ENCODE measurements at regions not wholly inside any gene's neighbourhood (a gene's known extent, or its start where the extent isn't known, plus 50 kb on each side); places are given as distances from the start of the nearest gene placed in this dataset.

- Histone ChIP-seq H3K27ac (no peak overlapping the region), H3K4me1 (ENCODE audit: insufficient read depth) (no peaks in the 10 kb centered on the region), H3K4me2 (ENCODE audit: unreplicated experiment) (no peak overlapping the region), H3K4me3 (no peak overlapping the region), H3F3A (ENCODE audit: insufficient read depth) (no peaks in the 10 kb centered on the region), H4K20me1 (ENCODE audit: insufficient read depth) (no peaks in the 10 kb centered on the region), H2AFZ (no peak overlapping the region), H3K36me3 (ENCODE audit: low read depth) (no peaks in the 10 kb centered on the region), H3K9ac (no peak overlapping the region), H3K9me2 (ENCODE audit: insufficient read depth) (no peaks in the 10 kb centered on the region), H3K79me2 (ENCODE audit: insufficient read depth) (no peaks in the 10 kb centered on the region), H3K27me3 (replicated peaks; ENCODE audit: insufficient read depth) (no peaks in the 10 kb centered on the region), H3K9me3 (ENCODE audit: low read depth) (no peaks in the 10 kb centered on the region)
- DNase-seq, result no peak
- in situ Hi-C loops (cut with MboI), result no loop called here
- 51 to 57% methylated on average over 22 of the region's 22 CpGs for WGBS, 2 experiments (ENCODE audit: low coverage in 1 of 2, low lambda C conversion rate in 2 of 2, missing lambda C conversion rate in 2 of 2)
- no peak for TF ChIP-seq EZH2phosphoT487 (IDR thresholded peaks at IDR 0.05; ENCODE audit: insufficient read depth, low read depth)
- TF ChIP-seq EZH2 (IDR thresholded peaks at IDR 0.05; ENCODE audit: insufficient read depth, poor library complexity, severe bottlenecking), result no peak
These were observed 1685.0 kb downstream of the TP53TG3F start for GRCh38 chr16:35144212-35144932.

GRCh38 chr16:35146031-35146710 lies 1686.8 kb downstream of the TP53TG3F start:
- Histone ChIP-seq H3K9me3 (ENCODE audit: low read depth) (no peaks in the 10 kb centered on the region), H3K9ac (no peak overlapping the region), H3K4me2 (ENCODE audit: unreplicated experiment) (no peak overlapping the region), H3K9me2 (ENCODE audit: insufficient read depth) (no peaks in the 10 kb centered on the region), H3K4me1 (ENCODE audit: insufficient read depth) (no peaks in the 10 kb centered on the region), H3K27ac (no peak overlapping the region), H3K4me3 (no peak overlapping the region), H3F3A (ENCODE audit: insufficient read depth) (no peaks in the 10 kb centered on the region), H4K20me1 (ENCODE audit: insufficient read depth) (no peaks in the 10 kb centered on the region), H2AFZ (no peak overlapping the region), H3K79me2 (ENCODE audit: insufficient read depth) (no peaks in the 10 kb centered on the region), H3K36me3 (ENCODE audit: low read depth) (no peaks in the 10 kb centered on the region), H3K27me3 (replicated peaks; ENCODE audit: insufficient read depth) (no peaks in the 10 kb centered on the region)
- DNase-seq, result no peak
- WGBS, 2 experiments (ENCODE audit: low coverage in 1 of 2, low lambda C conversion rate in 2 of 2, missing lambda C conversion rate in 2 of 2), result 65% methylated on average over 23 of the region's 23 CpGs
- TF ChIP-seq EZH2phosphoT487 (IDR thresholded peaks at IDR 0.05; ENCODE audit: insufficient read depth, low read depth) (no peak), EZH2 (IDR thresholded peaks at IDR 0.05; ENCODE audit: insufficient read depth, poor library complexity, severe bottlenecking) (no peak)
- in situ Hi-C loops (cut with MboI), result no loop called here

GRCh38 chr16:35146723-35147458 lies 1687.5 kb downstream of the TP53TG3F start:
- TF ChIP-seq EZH2phosphoT487 (IDR thresholded peaks at IDR 0.05; ENCODE audit: insufficient read depth, low read depth) (no peak), EZH2 (IDR thresholded peaks at IDR 0.05; ENCODE audit: insufficient read depth, poor library complexity, severe bottlenecking) (no peak)
- Histone ChIP-seq H3K27ac (no peak overlapping the region), H3K4me2 (ENCODE audit: unreplicated experiment) (no peak overlapping the region), H4K20me1 (ENCODE audit: insufficient read depth) (no peaks in the 10 kb centered on the region), H3K79me2 (ENCODE audit: insufficient read depth) (no peaks in the 10 kb centered on the region), H3K9me3 (ENCODE audit: low read depth) (no peaks in the 10 kb centered on the region), H3K36me3 (ENCODE audit: low read depth) (no peaks in the 10 kb centered on the region), H3K4me1 (ENCODE audit: insufficient read depth) (no peaks in the 10 kb centered on the region), H2AFZ (no peak overlapping the region), H3K9me2 (ENCODE audit: insufficient read depth) (no peaks in the 10 kb centered on the region), H3K27me3 (replicated peaks; ENCODE audit: insufficient read depth) (no peaks in the 10 kb centered on the region), H3F3A (ENCODE audit: insufficient read depth) (no peaks in the 10 kb centered on the region), H3K9ac (no peak overlapping the region), H3K4me3 (no peak overlapping the region)
- in situ Hi-C loops (cut with MboI), result no loop called here
- WGBS, 2 experiments (ENCODE audit: low coverage in 1 of 2, low lambda C conversion rate in 2 of 2, missing lambda C conversion rate in 2 of 2), result 52 to 55% methylated on average over 14 of the region's 14 CpGs
- DNase-seq, result no peak

- TF ChIP-seq EZH2phosphoT487 (IDR thresholded peaks at IDR 0.05; ENCODE audit: insufficient read depth, low read depth), result no peak
- no peak for TF ChIP-seq EZH2 (IDR thresholded peaks at IDR 0.05; ENCODE audit: insufficient read depth, poor library complexity, severe bottlenecking)
- H3K79me2 ChIP-seq (ENCODE audit: insufficient read depth), result no peaks in the 10 kb centered on the region
- H3K4me3 ChIP-seq, result no peak overlapping the region
- 16 to 17% methylated on average over 9 to 10 of the region's 10 CpGs for WGBS, 2 experiments (ENCODE audit: low coverage in 1 of 2, low lambda C conversion rate in 2 of 2, missing lambda C conversion rate in 2 of 2)
- H3K27me3 ChIP-seq (replicated peaks; ENCODE audit: insufficient read depth), result no peaks in the 10 kb centered on the region
- no peaks in the 10 kb centered on the region for H3K9me3 ChIP-seq (ENCODE audit: low read depth)
- no peaks in the 10 kb centered on the region for H3K4me1 ChIP-seq (ENCODE audit: insufficient read depth)
- in situ Hi-C loops (cut with MboI), result no loop called here
- no peaks in the 10 kb centered on the region for H3K9me2 ChIP-seq (ENCODE audit: insufficient read depth)
- no peaks in the 10 kb centered on the region for H3K36me3 ChIP-seq (ENCODE audit: low read depth)
- H3K27ac ChIP-seq, result no peak overlapping the region
- H3F3A ChIP-seq (ENCODE audit: insufficient read depth), result no peaks in the 10 kb centered on the region
- H2AFZ ChIP-seq, result no peak overlapping the region
- no peak for DNase-seq
- no peaks in the 10 kb centered on the region for H4K20me1 ChIP-seq (ENCODE audit: insufficient read depth)
- H3K9ac ChIP-seq, result no peak overlapping the region
- no peak overlapping the region for H3K4me2 ChIP-seq (ENCODE audit: unreplicated experiment)
These were observed 1688.4 kb downstream of the TP53TG3F start for GRCh38 chr16:35147556-35148504.

Measured in GM23248 (cell line).